AG09309 (cell line): ENCODE measurements at regions not wholly inside any gene's neighbourhood (a gene's known extent, or its start where the extent isn't known, plus 50 kb on each side); places are given as distances from the start of the nearest gene placed in this dataset.
A peak's percentile ranks its signal among the peaks of the same experiment; 100 is the strongest.

Experiments used
- DNase-seq: peaks from one replicate; pipeline ENCODE4 v3.0.0-alpha.2; 2010; ENCODE audit warnings: low read depth
- H3K4me3 ChIP-seq: 2 replicates; pipeline ENCODE4 v1.5.1; 2011; ENCODE audit warnings: mild to moderate bottlenecking, low read depth, low read length, moderate library complexity; ENCODE audit not compliant: control insufficient read depth
- CTCF ChIP-seq: IDR thresholded peaks from 2 replicates; pipeline ENCODE4 v1.5.1; 2011; ENCODE audit warnings: mild to moderate bottlenecking, low read depth, low read length, inconsistent platforms; ENCODE audit not compliant: insufficient read depth, control insufficient read depth; ENCODE audit errors: missing control alignments

DNA sequence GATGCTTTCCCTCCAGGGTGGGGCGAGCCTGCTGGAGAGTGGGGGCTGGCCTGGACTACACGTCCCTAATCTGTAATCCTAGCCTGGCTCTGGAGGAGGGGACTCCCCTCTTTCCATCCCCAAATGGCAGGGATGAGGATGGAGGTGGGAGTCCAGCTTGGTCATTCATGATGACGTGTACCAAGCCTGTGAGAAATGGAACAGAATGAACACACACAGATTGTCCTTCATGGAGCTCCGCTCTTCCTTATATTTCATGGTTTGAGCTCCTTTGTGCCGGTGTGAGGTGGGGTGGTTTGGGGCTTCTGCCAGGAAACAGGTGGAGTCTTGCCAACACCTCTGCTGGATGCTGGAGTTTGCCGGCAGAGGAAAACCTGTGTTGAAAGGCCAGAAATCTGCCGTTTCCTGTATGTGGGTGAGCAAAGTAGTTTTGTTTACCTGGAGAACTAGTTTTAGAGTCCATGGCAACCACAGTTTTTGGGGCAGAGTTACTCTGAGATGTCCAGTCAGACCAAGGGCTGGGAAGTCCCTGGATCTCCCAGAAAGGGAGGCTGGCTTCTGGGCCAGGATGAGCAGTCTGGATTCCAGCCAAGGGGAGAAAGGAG, 417.6 kb upstream of the MEX3C start:
- DNase-seq: no peak

DNA sequence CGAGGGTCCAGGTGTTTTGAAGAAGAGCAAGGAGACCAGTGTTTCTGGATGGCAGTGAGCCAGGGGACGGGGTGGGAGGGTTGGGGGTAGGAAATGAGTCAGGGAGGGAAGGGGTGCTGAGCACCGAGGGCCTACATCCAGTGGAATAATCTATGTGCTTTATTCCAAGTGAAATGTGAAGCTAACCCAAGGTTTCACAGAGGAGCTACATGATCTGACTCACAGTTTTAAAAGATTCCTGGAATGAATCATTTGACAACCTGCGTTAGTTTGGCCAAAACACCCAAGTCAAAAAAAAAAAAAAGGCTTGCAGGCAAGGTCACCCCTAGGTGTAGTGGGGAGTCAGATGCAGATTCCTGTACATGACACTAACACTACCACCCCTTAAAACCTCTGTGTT, 419.7 kb upstream of the MEX3C start:
- no peak for DNase-seq
- H3K4me3 ChIP-seq: no peak overlapping the region
- TF ChIP-seq CTCF: no peak

More for the DNA sequence above, 417.6 kb upstream of the MEX3C start:
- TF ChIP-seq CTCF: no peak
- H3K4me3 ChIP-seq: no peak overlapping the region

DNA sequence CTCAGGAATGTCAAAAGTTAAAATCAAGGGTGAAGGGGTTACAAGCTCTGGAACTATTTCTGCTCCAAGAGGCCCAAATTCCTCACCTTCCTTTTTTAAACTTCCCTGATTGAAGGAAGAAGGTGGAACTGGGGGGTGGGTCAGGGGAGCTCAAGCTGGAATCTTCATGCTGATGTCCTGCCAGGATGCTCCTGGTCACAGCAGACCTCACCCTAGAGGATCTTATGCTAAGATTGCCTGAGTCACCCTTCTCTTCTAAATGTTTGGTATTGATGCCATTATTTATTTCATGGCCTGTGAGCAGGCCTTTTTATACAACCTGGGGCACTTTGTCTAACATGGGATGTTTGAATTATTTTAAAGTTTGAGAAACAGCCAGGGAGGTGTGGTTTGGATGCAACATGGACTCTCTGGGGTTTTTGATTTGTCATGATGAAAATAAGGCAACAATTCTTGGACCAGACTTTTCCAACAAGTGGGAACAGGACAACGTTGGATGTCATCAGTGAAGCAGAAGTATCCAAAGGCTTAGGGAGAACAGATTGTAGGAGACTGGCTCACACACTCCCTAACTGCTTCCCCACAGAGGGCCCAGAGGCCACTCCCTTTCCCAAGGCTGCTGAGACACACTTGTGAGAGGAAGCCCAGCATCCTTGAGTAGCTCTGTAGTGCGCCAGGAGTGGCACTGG, 420.2 kb upstream of the MEX3C start:
- TF ChIP-seq CTCF: no peak
- no peak for DNase-seq
- no peak overlapping the region for H3K4me3 ChIP-seq

DNA sequence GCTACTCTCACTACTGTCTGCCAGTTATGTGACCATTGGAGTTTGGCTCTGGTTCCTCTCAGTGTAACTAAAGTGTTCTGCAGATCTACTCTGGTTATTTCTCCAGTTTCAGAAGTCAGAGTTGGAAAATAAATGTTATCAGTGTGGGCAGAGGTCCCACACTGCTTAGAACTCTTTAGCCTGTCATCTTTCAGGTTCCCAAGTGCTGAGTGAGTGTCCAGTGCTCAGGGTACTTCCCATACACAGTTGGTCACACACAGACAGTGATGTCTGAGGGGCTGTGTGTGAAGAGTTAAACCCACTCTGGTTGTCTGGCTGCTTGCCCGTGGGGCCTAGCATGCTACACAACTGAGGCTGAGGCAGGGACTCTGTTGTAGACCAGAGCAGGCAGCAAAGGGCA, 421.8 kb upstream of the MEX3C start:
- TF ChIP-seq CTCF: no peak
- H3K4me3 ChIP-seq: no peak overlapping the region
- no peak for DNase-seq

GRCh38 chr18:51621113-51621863, 423.8 kb upstream of the MEX3C start:
- no peak for DNase-seq
- no peak overlapping the region for H3K4me3 ChIP-seq
- TF ChIP-seq CTCF: peak; percentile 44

- no peak for DNase-seq
- no peak for TF ChIP-seq CTCF
- no peak overlapping the region for H3K4me3 ChIP-seq
These were observed 424.3 kb upstream of the MEX3C start for GRCh38 chr18:51621864-51622160.
